NCI-H1694 treated with DMSO at 0.1 percent for 48 hours (cell line): ENCODE measurements at regions not wholly inside any gene's neighbourhood (a gene's known extent, or its start where the extent isn't known, plus 50 kb on each side); places are given as distances from the start of the nearest gene placed in this dataset.
"Not testable (repeated sequence)": the region's sequence is repeated elsewhere in the genome, so short reads cannot be mapped to it uniquely, and the experiment has no call there.

Source experiments
- DNase-seq: peaks from one replicate; lab custom pipeline; 2025; lab: John Stamatoyannopoulos, UW

DNA sequence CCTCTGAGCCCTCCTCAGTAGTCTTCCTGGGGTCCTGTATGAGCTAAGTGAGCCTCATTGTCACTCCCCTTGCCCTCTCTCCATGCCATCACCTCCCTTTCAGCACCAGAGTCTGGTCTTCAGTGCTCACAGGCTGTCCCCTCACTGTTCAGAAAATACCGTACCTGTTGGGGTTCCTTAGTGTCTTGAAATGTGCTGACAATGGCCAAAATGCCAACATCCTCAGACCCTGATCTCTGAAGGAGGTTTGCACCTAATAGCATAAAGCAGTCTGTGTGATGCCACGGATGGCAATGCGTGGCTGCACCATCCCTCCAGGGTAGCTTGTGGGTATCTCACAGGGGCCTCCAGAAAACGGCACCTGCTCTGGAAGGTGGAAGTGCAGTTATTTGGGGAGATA is 301.0 kb upstream of the TLE3 start:
- no peak for DNase-seq

DNA sequence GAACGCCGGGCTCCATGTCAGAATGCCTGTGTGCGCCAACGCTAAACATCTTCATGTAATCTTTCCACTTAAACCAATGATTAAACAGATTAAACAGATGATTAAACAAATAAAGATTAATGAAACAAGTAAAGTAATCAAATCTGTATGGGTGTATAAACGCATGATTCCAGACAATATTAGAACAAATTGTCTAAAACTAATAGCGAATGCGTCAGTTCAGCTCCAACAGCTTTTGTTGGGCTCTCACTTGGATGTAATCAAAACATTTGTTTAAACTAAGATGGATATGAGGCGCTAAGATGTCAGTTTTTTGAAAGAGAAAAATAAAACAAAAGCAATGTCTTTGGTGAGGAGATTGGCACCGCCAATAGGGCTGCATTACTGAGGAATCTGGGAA is 299.1 kb upstream of the TLE3 start:
- DNase-seq: no peak

DNA sequence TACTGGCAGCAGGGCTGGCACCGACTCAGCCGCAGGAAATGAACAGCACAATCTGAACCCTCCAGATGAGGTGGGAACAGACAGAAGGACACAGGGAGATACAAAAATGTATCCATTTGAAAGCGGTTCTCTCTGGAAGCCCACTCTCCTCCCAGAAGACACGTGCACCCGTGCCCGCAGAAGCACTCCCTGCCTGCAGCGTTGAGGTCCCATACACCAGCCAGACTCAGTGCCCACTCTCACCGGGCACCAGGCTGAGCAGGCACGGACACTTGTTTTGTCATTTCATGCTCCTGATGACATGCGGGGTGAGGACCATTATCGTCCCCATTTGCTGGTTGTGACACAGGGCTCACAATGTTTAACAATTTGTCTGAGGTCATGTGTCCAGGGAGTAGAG is 297.4 kb upstream of the TLE3 start:
- DNase-seq: no peak

DNA sequence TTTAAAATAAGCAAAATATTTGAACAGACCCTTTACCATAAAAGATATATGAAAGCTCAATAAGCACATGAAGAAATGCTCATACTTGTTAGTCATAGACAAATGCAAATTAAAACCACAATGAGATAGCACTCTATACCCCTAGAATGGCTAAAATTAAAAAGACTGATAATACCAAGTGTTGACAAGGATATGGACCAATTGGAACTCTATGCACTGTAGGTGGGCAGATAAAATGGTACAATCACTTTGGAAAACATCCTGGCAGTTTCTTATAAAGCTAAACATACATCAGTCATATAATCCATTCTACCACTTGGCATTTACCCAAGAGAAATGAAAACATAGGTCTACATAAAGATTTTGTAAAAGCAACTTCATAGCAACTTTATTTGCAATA is 293.0 kb upstream of the TLE3 start:
- DNase-seq: no peak

DNA sequence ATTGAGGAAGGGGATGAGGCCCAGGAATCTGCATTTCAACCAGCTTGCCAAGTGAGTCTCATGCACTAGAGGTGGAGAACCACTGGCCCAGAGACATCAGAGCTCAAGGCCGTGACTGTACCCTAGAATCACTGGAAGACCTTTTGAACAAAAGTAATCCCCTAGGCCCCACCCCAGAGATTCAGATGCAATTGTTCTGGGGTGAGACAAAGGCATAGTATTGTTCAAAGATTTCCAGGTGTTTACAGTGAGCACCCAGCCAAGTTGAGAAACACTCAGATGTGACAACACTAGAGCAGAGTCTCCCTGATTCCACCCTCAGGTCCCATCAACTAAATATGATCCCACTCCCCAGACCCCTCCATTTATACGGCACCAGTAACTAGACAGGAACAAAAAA is 290.3 kb upstream of the TLE3 start:
- no peak for DNase-seq

DNA sequence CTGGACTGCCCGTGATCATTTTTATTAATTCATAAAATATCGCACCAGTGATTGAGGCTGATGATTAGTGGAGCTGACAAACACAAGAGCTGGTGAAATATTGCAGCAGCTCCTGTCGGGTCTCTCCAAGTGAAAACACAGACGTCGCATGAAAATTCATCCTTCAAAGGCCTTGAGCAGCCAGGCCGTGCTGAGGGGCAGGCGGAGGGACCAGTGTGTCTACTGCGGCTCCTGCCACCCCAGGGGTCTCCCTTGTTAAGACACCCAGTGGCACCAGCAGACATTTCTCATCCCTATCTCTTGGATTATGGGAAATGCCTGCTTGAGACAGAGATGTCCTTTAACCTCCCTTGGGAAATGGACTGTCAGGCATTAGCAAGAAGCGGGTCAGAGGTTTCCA is 289.4 kb upstream of the TLE3 start:
- DNase-seq: no peak

DNA sequence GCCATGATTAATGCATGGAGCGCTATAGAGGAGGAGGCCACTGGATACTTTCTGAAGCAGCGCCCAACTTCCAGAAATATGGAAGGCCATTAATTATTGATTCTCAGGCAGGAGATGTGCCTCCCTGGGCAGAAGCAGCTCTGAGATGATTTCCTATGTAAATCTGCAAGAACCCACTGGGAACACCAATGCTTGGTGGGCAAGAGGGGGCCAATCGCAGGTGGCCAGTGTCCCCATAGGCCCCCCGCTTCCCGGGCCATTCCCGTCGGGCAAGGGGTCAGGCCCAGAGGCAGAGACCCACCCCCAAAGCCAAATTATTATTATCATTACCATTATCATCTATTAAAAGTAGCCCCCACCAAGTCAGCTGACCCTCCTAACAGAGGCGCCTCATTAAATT is 288.0 kb upstream of the TLE3 start:
- DNase-seq: no peak

DNA sequence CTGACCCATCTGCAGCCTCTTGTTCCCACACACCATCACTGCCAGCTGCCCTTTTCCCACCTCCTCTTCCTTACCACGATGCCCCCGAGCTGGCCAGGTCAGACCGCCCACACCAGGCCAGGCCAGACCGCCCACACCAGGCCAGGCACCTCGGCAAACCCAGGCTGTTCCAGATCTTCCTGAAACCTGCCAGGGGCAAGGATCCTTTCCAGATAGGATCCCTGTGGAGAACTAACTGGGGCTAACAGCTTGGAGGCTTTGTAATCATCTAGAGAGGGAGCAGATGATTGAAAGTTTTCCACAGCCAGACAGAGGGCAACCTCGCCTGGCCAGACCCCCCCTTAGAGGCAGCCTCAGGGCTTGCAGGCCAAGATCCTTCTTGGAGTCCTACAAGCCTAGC is 287.3 kb upstream of the TLE3 start:
- DNase-seq: no peak

DNA sequence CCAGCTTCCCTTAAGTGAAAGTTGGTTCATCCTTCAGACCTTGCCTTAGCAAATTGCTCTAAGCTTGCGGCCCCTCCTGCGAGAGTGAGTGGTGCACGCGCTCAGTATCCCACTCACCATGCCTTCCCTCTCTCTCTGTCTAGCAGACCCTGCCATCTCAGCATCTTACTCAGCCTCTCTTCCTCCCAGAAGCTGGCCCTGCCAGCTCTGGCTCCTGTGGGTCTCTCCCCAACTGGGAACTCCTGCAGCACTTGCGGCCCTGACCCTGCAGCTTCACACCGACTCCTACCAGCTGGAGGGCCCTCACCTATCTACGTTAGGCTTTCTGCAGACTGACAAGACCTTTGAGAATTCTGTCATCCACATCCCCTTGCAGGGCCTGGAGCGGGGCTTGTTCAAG is 286.1 kb upstream of the TLE3 start:
- DNase-seq: no peak

DNA sequence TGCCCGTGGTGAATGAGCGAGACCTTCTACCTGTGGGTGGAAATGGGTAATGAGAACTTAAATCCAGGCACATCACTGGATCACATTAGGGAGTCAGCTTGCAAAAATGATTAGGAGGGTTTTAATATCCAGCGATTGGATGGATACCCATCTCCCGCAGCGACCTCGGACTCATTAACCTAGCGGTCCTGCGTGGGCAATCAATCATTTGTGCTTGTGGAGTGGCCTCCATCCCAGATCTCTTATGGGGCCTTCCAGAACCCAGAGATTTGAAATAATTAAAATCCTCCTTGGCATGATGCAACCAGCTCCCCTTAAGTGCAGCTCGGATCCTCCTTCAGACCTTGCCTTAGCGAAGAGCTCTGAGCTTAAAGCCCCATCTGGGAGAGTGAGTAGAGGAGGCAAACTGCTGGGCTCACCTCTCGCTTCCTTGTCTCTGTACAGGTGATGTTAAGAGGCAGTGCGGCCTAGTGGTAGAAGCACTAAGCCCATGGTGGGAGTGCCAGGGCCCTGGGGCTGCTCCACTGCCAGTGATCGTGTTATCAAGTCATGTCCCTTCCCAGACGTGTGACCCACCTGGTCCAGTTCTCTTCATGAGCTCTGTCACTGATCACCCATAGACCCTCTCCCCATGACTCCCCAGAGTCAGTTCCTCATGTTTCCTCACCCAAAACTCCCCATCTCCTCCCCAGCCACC is 285.2 kb upstream of the TLE3 start:
- no peak for DNase-seq

DNA sequence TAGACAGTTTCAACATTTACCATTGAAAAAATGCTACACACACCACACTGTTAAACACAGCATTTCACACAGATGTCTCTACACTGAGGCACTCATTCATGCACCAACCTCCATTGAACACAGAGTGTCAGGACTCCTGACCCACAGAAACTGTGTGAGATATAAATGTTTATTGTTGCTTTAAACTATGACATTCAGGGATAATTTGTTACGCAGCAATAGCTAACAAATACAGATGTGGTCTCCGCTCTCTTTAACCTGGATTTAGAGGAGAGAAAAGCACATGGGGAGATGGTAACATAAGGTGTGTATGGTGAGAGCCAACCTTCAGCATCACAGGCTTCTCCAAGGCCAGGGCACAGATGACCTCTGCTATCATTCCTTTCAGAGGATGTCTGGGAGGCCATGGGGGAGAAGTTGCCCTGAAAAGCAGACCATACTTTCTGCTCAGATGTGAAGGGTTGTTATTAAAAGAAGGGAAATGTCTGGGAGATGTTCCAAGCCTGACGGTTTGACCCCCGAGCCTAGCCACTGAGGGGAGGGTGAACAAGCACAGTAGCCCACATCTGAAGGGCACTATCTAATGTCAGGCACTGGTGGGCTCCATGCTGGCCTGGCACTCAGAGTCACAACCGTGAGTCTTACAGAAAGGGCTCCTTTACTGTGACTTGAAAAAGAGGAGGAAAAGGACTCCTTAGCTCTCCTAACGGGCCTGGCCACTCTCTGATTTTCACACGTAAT is 284.5 kb upstream of the TLE3 start:
- no peak for DNase-seq

DNA sequence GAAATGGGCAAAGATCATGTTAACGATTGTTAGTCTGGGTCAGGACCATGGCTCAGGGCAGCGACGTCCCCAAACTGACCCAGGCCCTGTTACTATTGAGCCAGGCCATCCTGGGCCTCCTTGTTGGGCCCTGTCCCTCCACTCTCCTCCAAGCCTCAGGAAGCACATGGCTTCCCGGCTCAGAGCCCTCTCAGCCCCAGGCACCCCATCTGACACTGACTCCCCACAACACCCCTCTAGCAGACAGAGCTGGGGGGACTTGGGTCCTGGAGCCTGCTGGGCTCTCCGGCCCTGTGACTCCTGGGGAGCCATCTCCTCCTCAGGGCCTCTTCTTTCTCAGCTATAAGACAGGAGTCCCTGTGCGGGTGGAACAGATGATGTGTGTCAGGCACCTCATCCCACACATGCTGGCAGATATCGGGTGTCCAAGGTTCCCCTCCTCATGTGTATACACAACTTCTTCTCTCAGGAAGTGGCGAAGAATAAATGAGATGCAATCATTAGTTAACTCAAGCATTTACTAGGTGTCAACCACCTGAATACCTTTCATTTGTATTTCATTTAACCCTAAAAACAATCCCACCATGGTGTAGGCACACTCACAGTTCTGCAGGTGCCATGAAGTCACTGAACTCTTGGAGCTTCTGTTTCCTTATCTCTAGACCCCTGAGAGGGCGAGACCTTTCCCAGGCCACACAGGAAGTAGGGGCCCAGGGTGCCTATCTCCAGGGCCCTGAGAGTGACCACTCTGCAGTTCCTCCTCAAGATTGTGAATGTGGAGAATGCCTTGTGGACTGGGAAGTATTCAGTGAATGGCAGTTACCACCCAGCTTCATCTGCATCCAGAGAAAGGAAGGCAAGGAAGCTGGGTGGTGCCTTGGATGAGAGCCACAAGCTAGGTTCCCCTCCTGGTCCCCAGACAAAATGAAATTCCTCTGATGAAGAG is 282.5 kb upstream of the TLE3 start:
- no peak for DNase-seq

DNA sequence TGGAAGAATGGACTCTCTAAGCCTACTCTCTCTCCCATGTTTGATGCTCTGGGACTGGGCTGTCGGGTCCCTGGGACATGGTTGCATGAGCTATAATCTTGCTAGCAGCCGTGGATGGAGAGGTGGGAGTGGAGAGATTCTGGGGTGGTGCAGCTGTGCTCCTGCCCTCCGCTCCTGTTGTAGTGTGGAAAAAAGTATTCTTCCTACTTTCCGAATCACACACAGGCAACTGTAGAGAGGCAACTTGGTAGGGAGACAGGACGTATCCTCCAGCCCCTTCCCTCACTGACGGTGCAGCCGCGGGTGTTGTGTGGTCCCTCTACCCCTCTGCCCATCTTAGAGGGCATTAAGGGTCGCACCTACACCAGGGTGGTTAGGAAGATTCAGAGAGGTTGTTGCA is 281.4 kb upstream of the TLE3 start:
- no peak for DNase-seq

DNA sequence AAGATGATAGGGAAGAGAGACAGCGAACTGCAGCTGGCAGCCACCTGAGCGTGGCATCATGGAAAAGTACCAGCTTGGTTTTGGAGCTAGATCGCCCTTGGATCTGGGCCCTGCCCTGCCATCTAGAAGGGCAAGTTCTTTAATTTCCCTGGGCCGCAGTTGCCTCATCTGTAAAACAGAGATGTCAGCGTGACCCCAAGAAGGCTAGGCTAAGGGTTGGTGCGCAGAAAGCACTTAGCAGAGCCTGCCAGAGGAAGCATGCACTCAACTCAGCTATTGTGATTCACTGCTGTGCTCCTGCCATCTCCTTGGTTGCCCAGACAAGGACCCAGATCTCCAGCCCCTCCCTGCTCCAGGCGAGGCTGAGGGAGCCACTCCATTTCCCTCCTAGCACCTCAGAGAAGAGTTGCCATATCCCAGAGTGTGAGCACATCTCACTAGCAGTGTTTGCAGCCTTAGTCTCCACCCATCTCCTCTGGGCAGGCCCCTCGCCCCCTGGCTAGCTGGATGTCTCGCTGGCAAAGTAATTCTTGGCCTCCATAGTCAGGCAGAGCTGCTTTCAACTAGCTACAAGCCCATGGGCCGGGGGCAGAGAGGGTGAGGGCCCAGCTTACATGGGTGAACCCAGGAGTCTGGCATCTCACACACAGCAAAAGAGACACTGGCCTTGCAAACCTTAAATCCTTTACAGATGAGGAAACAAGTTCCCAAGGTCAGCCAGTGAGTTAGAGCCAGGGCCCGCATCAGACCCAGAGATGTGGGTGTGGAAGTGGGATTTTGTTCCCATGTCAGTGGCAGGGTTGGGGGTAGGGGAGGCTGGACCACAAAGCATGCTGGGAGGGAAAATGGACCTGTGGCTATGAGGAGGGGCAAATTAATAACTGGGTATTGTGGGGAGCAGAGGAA is 280.7 kb upstream of the TLE3 start:
- no peak for DNase-seq

DNA sequence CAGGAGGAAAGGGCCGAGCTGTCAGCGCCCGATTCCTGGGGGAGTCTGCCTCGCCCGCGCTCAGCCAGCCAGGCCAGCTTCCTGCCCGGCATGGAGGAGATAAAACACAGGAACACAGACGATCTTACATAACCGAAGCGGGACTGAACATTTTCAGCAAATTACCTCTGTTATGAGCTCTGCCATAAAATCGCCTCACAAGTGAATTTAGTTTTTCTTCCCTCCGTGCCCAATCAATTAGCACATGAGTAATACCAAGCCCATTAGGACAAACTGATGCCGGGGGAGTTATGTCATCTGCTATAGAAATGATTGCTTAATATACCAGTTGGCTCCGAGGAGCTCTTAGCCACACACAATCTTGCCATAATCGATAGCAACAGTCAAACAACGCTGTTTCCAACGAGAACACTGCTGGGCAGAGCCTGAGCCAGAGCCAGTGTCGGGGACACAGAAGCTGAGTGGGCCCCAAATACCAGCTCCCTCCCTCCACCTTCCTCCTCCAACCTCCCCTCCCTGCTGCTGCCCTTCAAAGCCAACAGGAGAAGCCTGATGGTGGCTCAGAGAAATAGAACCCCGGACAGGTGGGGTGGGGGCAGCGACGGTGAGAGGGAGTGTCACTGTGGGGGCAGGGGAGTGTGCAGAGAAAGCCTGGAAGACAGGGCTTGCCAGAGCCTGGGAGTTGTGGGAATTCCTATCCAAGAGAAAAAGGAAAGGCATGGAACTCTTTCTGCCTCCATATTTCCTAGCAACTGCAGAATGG is 279.4 kb upstream of the TLE3 start:
- no peak for DNase-seq

DNA sequence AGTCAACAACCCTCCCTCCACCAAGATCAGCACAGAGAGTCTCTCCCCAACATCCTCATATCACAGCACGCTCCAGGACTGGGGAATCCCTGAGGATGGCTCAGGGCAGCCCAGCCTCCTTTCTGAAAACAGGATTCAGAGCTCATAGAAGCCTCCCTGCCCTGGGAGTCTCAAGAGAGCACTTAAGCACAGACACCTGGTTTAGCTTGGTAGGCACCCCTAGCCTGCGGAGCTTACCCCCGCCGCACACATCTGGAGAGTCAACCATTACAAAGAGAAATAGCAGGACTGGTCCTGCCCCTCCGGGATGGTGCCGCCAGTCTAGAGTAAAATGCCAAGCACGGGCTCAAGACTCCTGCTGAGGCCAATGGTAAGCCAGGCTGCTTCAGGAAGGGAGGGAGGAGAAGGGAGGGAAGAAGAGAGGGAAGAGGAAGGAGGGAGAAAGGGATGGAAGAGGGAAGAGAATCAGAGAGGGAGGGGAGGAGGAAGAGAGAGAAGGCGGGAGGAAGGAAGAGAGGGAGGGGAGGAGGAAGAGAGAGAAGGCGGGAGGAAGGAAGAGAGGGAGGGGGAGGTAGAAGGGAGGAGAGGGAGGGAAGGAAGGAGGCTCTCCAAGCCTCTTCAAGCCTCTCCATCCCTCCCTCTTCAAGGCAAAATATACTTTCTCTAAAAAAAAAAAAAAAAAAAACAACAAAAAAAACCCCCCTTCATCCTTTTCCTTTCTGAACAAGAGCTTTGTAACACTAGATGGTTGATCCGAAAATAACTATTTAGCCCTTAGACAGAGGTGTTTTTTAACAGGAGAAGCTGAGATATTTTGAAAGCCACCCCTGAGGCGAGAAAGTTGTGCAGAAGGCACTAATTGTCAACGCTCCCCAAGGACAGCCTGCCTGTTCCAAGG is 278.6 kb upstream of the TLE3 start:
- no peak for DNase-seq

DNA sequence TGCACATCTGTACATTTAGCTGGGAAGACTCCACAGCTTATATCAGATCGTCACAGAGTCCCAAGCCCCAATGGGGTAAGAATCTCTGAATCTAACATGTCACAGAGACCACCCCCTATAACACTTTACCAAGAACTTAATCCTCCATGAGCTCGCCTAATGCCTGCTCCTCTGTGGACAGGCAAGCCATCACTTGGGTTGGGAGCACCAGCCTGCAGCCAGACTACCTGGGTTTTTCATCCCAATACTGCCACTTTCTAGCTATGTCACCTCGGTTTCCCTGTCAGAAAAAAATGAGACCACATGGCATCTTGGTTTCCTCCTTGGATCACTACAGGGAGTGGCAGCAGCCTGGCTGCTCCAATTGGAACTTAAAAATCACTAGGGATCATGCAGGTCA is 277.9 kb upstream of the TLE3 start:
- DNase-seq: no peak

DNA sequence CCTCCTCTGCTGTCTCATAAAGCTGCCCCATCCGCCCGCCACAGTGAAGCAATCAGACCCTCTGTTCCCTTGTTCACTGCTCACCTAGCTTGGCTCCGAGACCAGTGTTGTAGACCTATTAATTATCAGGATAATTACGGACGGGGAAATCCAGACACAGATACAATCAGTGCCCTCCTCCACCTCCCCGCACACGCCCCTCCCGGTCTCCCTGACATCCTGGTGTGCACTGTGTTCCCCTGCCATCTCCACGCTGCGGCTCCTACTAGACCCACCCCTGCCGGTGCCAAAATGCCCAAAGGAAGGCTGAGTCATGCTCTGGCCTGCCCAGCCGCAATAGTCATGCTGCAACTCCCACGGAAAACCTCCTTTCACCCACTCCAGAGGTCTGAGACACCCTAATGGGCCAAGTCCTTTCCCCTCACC is 277.3 kb upstream of the TLE3 start:
- no peak for DNase-seq

DNA sequence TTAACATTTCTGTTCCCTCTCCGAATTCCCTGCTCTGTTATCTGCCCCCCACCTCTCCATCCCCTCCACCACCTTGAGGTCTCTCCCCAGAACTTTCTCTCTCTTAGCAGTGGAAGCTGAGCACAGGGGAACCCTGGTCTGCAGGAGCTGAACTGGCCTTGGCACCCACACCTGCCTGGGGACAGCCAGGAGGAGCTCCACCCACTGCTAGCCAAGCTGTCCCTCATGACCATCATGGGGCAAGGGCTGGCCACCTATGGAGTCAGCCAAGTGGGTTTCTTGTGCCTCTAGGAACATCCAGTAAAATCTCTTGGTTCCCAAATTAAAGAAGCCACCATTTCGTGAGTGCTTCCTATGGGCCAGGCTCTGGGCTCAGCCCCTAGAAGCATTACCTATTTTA is 276.4 kb upstream of the TLE3 start:
- no peak for DNase-seq

DNA sequence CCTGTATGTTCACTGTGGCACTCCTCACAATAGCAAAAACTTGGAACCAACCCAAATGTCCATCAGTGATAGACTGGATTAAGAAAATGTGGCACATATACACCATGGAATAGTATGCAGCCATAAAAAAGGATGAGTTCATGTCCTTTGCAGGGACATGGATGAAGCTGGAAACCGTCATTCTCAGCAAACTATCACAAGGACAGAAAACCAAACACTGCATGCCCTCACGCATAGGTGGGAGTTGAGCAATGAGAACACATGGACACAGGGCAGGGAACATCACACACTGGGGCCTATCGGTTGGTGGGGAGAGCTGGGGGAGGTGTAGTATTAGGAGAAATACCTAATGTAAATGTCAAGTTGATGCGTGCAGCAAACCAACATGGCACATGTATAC is 275.7 kb upstream of the TLE3 start:
- DNase-seq: not testable (repeated sequence)
